ENCODE measurements at regions not wholly inside any gene's neighbourhood (a gene's known extent, or its start where the extent isn't known, plus 50 kb on each side); places are given as distances from the start of the nearest gene placed in this dataset.

- TF ChIP-seq EP300 (conservative IDR thresholded peaks at IDR 0.05; ENCODE audit: poor library complexity, severe bottlenecking), result no peak
- no peak for TF ChIP-seq TAF1 (IDR thresholded peaks at IDR 0.05; ENCODE audit: low read depth)
- TF ChIP-seq SMC3 (conservative IDR thresholded peaks at IDR 0.05; ENCODE audit: poor library complexity), result no peak
- no peak for TF ChIP-seq CTCF (IDR thresholded peaks at IDR 0.05; ENCODE audit: poor library complexity, severe bottlenecking)
- no peak for TF ChIP-seq RAD21 (conservative IDR thresholded peaks at IDR 0.05)
- no peak for TF ChIP-seq EZH2 (IDR thresholded peaks at IDR 0.05; ENCODE audit: borderline replicate concordance, insufficient read depth, low read length, poor library complexity, severe bottlenecking)
- TF ChIP-seq MXI1 (conservative IDR thresholded peaks at IDR 0.05; ENCODE audit: poor library complexity, severe bottlenecking), result no peak
- TF ChIP-seq, protein P1, sequence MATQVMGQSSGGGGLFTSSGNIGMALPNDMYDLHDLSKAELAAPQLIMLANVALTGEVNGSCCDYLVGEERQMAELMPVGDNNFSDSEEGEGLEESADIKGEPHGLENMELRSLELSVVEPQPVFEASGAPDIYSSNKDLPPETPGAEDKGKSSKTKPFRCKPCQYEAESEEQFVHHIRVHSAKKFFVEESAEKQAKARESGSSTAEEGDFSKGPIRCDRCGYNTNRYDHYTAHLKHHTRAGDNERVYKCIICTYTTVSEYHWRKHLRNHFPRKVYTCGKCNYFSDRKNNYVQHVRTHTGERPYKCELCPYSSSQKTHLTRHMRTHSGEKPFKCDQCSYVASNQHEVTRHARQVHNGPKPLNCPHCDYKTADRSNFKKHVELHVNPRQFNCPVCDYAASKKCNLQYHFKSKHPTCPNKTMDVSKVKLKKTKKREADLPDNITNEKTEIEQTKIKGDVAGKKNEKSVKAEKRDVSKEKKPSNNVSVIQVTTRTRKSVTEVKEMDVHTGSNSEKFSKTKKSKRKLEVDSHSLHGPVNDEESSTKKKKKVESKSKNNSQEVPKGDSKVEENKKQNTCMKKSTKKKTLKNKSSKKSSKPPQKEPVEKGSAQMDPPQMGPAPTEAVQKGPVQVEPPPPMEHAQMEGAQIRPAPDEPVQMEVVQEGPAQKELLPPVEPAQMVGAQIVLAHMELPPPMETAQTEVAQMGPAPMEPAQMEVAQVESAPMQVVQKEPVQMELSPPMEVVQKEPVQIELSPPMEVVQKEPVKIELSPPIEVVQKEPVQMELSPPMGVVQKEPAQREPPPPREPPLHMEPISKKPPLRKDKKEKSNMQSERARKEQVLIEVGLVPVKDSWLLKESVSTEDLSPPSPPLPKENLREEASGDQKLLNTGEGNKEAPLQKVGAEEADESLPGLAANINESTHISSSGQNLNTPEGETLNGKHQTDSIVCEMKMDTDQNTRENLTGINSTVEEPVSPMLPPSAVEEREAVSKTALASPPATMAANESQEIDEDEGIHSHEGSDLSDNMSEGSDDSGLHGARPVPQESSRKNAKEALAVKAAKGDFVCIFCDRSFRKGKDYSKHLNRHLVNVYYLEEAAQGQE (IDR thresholded peaks at IDR 0.05; ENCODE audit: borderline replicate concordance), result no peak
- TF ChIP-seq POLR2AphosphoS5 (IDR thresholded peaks at IDR 0.05), result no peak
Observed at GRCh38 chr3:110958313-110959147, 113.1 kb upstream of the NECTIN3 start.
